Right lobe of liver (tissue), 4 donors: ENCODE measurements at regions not wholly inside any gene's neighbourhood (a gene's known extent, or its start where the extent isn't known, plus 50 kb on each side); places are given as distances from the start of the nearest gene placed in this dataset.

Experiments used
- CTCF ChIP-seq, 4 donors: fragments of 200-600 bp in 3 of 4; fragments of 450-650 bp in 1 of 4; IDR thresholded peaks; one replicate each; pipeline versions ENCODE4 v1.5.1 to v1.8.0; 2016 to 2022; ENCODE audit warnings: antibody characterized with exemption in 4 of 4, mild to moderate bottlenecking in 2 of 4
- POLR2A ChIP-seq: fragments of 450-650 bp; IDR thresholded peaks from one replicate; pipeline ENCODE4 v1.6.1; 2017; ENCODE audit warnings: antibody characterized with exemption, mild to moderate bottlenecking
- donor health status: DM: no; HTN: no; CAD: no.
- donor health status: DM: no; HTN: no; CAD: no.
- donor health status: DM: no; HTN: yes; CAD: no.

DNA sequence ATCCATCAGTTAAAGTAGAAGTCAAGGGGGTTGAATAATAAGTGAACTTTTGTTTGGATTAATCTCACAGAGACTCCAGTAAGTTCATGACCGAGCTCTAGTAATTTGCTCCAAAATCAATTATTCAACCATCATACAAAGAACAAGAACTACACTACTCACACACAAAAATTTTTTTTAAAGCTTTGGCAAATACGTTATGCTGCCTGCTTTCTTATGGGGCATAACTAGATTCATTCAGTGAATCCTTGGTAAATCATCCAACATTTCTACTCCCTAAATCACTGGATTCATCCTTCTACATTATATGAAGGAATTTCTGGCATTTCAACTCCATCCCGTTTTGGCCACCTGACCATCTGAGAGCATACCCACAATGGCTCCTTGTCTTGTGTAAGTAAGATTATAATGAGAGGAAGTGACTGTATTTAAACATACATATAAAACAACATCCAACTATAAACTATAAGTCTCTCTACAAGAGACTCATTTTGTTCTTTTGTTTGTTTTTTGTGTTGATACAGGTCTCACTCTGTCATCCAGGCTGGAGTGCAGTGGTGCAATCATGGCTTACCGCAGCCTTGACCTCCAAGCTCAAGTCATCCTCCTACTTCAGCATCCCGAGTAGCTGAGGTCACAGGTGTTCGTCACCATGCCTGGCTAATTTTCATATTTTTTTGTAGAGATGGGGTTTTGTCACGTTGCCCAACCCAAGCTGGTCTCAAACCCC lies 144.2 kb upstream of the LRRTM4 start:
- TF ChIP-seq CTCF (IDR thresholded peaks at IDR 0.05), result no peak
- TF ChIP-seq POLR2A, result no peak
